ENCODE measurements at regions not wholly inside any gene's neighbourhood (a gene's known extent, or its start where the extent isn't known, plus 50 kb on each side); places are given as distances from the start of the nearest gene placed in this dataset.

DNA sequence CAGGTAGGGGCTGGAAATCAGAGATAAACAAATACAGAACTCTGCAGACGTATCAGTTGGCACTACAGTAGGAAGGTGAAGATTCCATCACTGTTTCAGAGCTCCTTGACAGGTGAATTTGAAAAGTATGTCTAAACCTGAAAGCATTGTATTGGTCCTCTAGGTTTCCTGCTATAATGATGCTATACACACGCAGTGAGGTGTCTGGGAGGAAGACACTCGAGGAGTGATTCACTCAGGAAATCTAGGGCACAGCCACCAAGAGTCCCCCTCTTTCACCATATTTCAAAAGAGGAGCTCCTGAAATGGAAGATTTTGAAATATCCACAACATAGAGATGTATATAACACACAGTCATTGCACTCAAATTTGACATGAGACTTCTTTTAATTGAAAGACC lies 331.0 kb upstream of the DACH1 start:
- TF ChIP-seq, protein P1, sequence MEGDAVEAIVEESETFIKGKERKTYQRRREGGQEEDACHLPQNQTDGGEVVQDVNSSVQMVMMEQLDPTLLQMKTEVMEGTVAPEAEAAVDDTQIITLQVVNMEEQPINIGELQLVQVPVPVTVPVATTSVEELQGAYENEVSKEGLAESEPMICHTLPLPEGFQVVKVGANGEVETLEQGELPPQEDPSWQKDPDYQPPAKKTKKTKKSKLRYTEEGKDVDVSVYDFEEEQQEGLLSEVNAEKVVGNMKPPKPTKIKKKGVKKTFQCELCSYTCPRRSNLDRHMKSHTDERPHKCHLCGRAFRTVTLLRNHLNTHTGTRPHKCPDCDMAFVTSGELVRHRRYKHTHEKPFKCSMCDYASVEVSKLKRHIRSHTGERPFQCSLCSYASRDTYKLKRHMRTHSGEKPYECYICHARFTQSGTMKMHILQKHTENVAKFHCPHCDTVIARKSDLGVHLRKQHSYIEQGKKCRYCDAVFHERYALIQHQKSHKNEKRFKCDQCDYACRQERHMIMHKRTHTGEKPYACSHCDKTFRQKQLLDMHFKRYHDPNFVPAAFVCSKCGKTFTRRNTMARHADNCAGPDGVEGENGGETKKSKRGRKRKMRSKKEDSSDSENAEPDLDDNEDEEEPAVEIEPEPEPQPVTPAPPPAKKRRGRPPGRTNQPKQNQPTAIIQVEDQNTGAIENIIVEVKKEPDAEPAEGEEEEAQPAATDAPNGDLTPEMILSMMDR (IDR thresholded peaks at IDR 0.05 in 2 of 3, conservative IDR thresholded peaks at IDR 0.05 in 1 of 3; ENCODE audit: borderline replicate concordance in 1 of 3, insufficient read depth in 1 of 3, low read depth in 2 of 3, low read length in 2 of 3) = no peak
- TF ChIP-seq FOSL1 (IDR thresholded peaks at IDR 0.05; ENCODE audit: low read depth) = no peak
- TF ChIP-seq POLR2AphosphoS5 (IDR thresholded peaks at IDR 0.05; ENCODE audit: low read depth, low read length) = no peak
- no peak for TF ChIP-seq EZH2phosphoT487 (IDR thresholded peaks at IDR 0.05; ENCODE audit: borderline replicate concordance)
- no peak for TF ChIP-seq SRF (IDR thresholded peaks at IDR 0.05; ENCODE audit: low read depth)
- no peak for TF ChIP-seq SP1 (IDR thresholded peaks at IDR 0.05; ENCODE audit: low read depth)
- TF ChIP-seq RAD21 (IDR thresholded peaks at IDR 0.05; ENCODE audit: low read depth) = no peak
- TF ChIP-seq, protein P2, sequence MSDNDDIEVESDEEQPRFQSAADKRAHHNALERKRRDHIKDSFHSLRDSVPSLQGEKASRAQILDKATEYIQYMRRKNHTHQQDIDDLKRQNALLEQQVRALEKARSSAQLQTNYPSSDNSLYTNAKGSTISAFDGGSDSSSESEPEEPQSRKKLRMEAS (IDR thresholded peaks at IDR 0.05) = no peak
- TF ChIP-seq, protein P3, sequence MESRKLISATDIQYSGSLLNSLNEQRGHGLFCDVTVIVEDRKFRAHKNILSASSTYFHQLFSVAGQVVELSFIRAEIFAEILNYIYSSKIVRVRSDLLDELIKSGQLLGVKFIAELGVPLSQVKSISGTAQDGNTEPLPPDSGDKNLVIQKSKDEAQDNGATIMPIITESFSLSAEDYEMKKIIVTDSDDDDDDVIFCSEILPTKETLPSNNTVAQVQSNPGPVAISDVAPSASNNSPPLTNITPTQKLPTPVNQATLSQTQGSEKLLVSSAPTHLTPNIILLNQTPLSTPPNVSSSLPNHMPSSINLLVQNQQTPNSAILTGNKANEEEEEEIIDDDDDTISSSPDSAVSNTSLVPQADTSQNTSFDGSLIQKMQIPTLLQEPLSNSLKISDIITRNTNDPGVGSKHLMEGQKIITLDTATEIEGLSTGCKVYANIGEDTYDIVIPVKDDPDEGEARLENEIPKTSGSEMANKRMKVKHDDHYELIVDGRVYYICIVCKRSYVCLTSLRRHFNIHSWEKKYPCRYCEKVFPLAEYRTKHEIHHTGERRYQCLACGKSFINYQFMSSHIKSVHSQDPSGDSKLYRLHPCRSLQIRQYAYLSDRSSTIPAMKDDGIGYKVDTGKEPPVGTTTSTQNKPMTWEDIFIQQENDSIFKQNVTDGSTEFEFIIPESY (IDR thresholded peaks at IDR 0.05; ENCODE audit: extremely low read depth, insufficient replicate concordance, low read length) = no peak
- TF ChIP-seq ZNF274 (IDR thresholded peaks at IDR 0.05; ENCODE audit: low read depth, low read length) = no peak
- no peak for TF ChIP-seq JUND (IDR thresholded peaks at IDR 0.05)
